Left lung (tissue), 4 donors: ENCODE measurements at regions not wholly inside any gene's neighbourhood (a gene's known extent, or its start where the extent isn't known, plus 50 kb on each side); places are given as distances from the start of the nearest gene placed in this dataset.

Experiments used
- ATAC-seq: fragments of 200-7000 bp; cut with Tn5 transposase; one replicate; pipeline ENCODE4 v1.9.1; 2020; ENCODE audit warnings: moderate library complexity
- DNase-seq, 4 donors: peaks; one replicate each; pipeline ENCODE4 v3.0.0-alpha.2; 2013 to 2020
- H3K27ac ChIP-seq, 2 donors: fragments of 200-600 bp; sonication (generic) in 1 of 2; one replicate each; pipeline versions ENCODE4 v1.5.0 to v1.8.0; 2020 to 2021
- H3K27me3 ChIP-seq, 2 donors: fragments of 200-600 bp; sonication (generic) in 1 of 2; one replicate each; pipeline versions ENCODE4 v1.5.0 to v1.8.0; 2020 to 2021
- H3K36me3 ChIP-seq, 2 donors: fragments of 200-600 bp; sonication (generic) in 1 of 2; one replicate each; pipeline versions ENCODE4 v1.5.0 to v1.8.0; 2020 to 2021
- H3K4me1 ChIP-seq, 2 donors: fragments of 200-600 bp; one replicate each; pipeline ENCODE4 v1.8.0; 2021
- H3K4me3 ChIP-seq, 2 donors: fragments of 200-600 bp; sonication (generic) in 1 of 2; one replicate each; pipeline versions ENCODE4 v1.5.0 to v1.8.0; 2020 to 2021; ENCODE audit warnings: mild to moderate bottlenecking in 1 of 2
- H3K9me3 ChIP-seq, 2 donors: fragments of 200-600 bp; sonication (generic) in 1 of 2; one replicate each; pipeline versions ENCODE4 v1.5.0 to v1.8.0; 2020 to 2021
- intact Hi-C, 2 donors: fragments of 100-400 bp; cut with DNase I; formaldehyde crosslinking; loops; one replicate each; pipeline versions ENCODE4 v1.11.2 to v1.14.2; 2022
- TF ChIP-seq, protein P1 (sequence below), 2 donors: fragments of 200-600 bp; sonication (generic) in 1 of 2; IDR thresholded peaks; one replicate each; pipeline versions ENCODE4 v1.5.0 to v1.8.0; 2021; ENCODE audit warnings: antibody characterized with exemption in 2 of 2
- donor health status: DM: no; HTN: yes; CAD: no.
- donor health status: DM: no; HTN: no; CAD: no.

GRCh38 chr9:120110520-120110919 is 469.4 kb downstream of the CDK5RAP2 start:
- DNase-seq (no peak), ATAC-seq (no peak)
- no peak overlapping the region for H3K27ac ChIP-seq
- no peaks in the 10 kb centered on the region for H3K4me1 ChIP-seq
- TF ChIP-seq, protein P1, sequence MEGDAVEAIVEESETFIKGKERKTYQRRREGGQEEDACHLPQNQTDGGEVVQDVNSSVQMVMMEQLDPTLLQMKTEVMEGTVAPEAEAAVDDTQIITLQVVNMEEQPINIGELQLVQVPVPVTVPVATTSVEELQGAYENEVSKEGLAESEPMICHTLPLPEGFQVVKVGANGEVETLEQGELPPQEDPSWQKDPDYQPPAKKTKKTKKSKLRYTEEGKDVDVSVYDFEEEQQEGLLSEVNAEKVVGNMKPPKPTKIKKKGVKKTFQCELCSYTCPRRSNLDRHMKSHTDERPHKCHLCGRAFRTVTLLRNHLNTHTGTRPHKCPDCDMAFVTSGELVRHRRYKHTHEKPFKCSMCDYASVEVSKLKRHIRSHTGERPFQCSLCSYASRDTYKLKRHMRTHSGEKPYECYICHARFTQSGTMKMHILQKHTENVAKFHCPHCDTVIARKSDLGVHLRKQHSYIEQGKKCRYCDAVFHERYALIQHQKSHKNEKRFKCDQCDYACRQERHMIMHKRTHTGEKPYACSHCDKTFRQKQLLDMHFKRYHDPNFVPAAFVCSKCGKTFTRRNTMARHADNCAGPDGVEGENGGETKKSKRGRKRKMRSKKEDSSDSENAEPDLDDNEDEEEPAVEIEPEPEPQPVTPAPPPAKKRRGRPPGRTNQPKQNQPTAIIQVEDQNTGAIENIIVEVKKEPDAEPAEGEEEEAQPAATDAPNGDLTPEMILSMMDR (IDR thresholded peaks at IDR 0.05): no peak
- intact Hi-C loops: no loop called here
- H3K27me3 ChIP-seq: no peaks in the 10 kb centered on the region
- no peak overlapping the region for H3K4me3 ChIP-seq
- H3K36me3 ChIP-seq: no peaks in the 10 kb centered on the region
- H3K9me3 ChIP-seq: no peaks in the 10 kb centered on the region

- Histone ChIP-seq H3K4me1 (no peaks in the 10 kb centered on the region), H3K27me3 (no peaks in the 10 kb centered on the region), H3K9me3 (no peaks in the 10 kb centered on the region), H3K4me3 (no peak overlapping the region), H3K36me3 (no peaks in the 10 kb centered on the region), H3K27ac (no peak overlapping the region)
- TF ChIP-seq, protein P1 (IDR thresholded peaks at IDR 0.05): no peak
- intact Hi-C loops: no loop called here
- DNase-seq: no peak
- no peak for ATAC-seq
Observed at GRCh38 chr9:120109242-120109641, 470.7 kb downstream of the CDK5RAP2 start.

DNA sequence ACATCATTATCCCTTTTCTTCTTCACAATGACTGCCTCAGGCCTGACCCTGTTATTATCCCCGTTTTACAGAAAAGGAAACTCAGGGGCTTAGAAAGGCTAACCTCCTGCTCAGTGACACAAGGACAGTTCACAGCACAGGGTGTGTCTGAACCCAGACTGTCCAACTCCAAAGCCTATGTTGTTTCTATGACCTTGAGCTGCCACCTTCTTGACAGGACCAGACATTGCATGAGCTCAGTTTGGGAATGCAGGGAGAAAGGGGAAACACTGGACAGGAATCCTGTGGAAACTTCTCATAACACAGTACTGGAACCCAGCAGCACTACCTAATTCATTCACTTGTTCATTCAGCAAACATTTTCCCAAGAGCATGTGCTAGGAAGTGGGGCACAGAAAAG is 472.8 kb downstream of the CDK5RAP2 start:
- Histone ChIP-seq H3K4me3 (no peak overlapping the region), H3K27ac (no peak overlapping the region), H3K27me3 (no peaks in the 10 kb centered on the region), H3K9me3 (no peaks in the 10 kb centered on the region), H3K4me1 (no peaks in the 10 kb centered on the region), H3K36me3 (no peaks in the 10 kb centered on the region)
- TF ChIP-seq, protein P1 (IDR thresholded peaks at IDR 0.05): no peak
- ATAC-seq (no peak), DNase-seq (no peak)
- intact Hi-C loops: no loop called here

DNA sequence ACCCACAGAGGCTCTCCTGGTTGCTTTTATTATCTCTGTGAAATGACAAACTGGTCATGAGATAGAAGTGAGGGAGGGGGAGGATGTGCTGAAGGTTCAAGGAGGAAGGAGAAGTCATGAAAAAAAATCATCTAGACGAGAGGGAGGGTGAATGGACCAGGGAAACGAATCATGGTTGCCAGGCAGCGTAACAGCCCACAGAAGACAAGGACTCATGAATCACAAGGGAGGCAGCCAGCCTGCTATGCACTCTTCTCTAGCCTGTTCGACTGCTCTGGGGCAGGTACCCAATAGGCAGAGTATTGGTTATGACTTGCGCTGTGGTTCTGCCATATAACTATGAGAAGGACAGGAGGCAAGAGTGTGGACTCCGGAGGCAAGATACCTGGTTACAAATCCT is 475.2 kb downstream of the CDK5RAP2 start:
- H3K4me3 ChIP-seq: no peak overlapping the region
- intact Hi-C loops: no loop called here
- no peaks in the 10 kb centered on the region for H3K36me3 ChIP-seq
- TF ChIP-seq, protein P1 (IDR thresholded peaks at IDR 0.05): no peak
- no peaks in the 10 kb centered on the region for H3K27me3 ChIP-seq
- no peaks in the 10 kb centered on the region for H3K4me1 ChIP-seq
- ATAC-seq: no peak
- H3K27ac ChIP-seq: no peak overlapping the region
- no peaks in the 10 kb centered on the region for H3K9me3 ChIP-seq
- DNase-seq: no peak

- Histone ChIP-seq H3K27ac (no peak overlapping the region), H3K4me1 (no peaks in the 10 kb centered on the region), H3K27me3 (no peaks in the 10 kb centered on the region), H3K36me3 (no peaks in the 10 kb centered on the region), H3K4me3 (no peak overlapping the region), H3K9me3 (no peaks in the 10 kb centered on the region)
- ATAC-seq (no peak), DNase-seq (no peak)
- intact Hi-C loops: no loop called here
- TF ChIP-seq, protein P1 (IDR thresholded peaks at IDR 0.05): no peak
Observed at GRCh38 chr9:120100595-120100994, 479.4 kb downstream of the CDK5RAP2 start.
